ENCODE measurements at regions not wholly inside any gene's neighbourhood (a gene's known extent, or its start where the extent isn't known, plus 50 kb on each side); places are given as distances from the start of the nearest gene placed in this dataset.

DNA sequence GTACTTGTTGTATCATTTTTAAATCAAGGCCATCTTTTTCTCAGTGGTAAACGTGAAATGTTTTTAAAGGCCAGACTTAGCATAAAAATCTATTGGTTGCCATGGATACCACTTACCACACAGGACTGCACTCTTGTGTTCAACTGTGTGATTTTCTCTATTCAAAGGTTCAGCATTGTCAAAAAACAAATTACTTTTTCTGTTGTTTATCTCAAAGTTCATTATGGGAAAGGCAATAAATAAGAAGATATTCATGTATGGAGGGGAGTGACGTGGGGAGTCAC is 231.0 kb upstream of the GATB start:
- TF ChIP-seq, protein P1, sequence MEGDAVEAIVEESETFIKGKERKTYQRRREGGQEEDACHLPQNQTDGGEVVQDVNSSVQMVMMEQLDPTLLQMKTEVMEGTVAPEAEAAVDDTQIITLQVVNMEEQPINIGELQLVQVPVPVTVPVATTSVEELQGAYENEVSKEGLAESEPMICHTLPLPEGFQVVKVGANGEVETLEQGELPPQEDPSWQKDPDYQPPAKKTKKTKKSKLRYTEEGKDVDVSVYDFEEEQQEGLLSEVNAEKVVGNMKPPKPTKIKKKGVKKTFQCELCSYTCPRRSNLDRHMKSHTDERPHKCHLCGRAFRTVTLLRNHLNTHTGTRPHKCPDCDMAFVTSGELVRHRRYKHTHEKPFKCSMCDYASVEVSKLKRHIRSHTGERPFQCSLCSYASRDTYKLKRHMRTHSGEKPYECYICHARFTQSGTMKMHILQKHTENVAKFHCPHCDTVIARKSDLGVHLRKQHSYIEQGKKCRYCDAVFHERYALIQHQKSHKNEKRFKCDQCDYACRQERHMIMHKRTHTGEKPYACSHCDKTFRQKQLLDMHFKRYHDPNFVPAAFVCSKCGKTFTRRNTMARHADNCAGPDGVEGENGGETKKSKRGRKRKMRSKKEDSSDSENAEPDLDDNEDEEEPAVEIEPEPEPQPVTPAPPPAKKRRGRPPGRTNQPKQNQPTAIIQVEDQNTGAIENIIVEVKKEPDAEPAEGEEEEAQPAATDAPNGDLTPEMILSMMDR (IDR thresholded peaks at IDR 0.05): no peak
- TF ChIP-seq POLR2A (IDR thresholded peaks at IDR 0.05): no peak
